ENCODE measurements at regions not wholly inside any gene's neighbourhood (a gene's known extent, or its start where the extent isn't known, plus 50 kb on each side); places are given as distances from the start of the nearest gene placed in this dataset.
A peak's percentile ranks its signal among the peaks of the same experiment; 100 is the strongest.

GRCh38 chr6:141688916-141689315 lies 443.8 kb upstream of the GJE1 start:
- DNase-seq (ENCODE audit: low read depth) = no peak
- no peak overlapping the region for H3K4me3 ChIP-seq (ENCODE audit: low read length)
- TF ChIP-seq CTCF (IDR thresholded peaks at IDR 0.05; ENCODE audit: insufficient read depth, low read depth, low read length, missing control alignments) = no peak

- H3K4me3 ChIP-seq (ENCODE audit: low read length) = no peak overlapping the region
- DNase-seq (ENCODE audit: low read depth) = peak; percentile 7
- no peak for TF ChIP-seq CTCF (IDR thresholded peaks at IDR 0.05; ENCODE audit: insufficient read depth, low read depth, low read length, missing control alignments)
Measured at GRCh38 chr6:141685416-141685815, 447.3 kb upstream of the GJE1 start.

GRCh38 chr6:141682391-141682790 lies 450.3 kb upstream of the GJE1 start:
- no peak for TF ChIP-seq CTCF (IDR thresholded peaks at IDR 0.05; ENCODE audit: insufficient read depth, low read depth, low read length, missing control alignments)
- H3K4me3 ChIP-seq (ENCODE audit: low read length) = no peak overlapping the region
- peak; percentile 58 for DNase-seq (ENCODE audit: low read depth)

- no peak overlapping the region for H3K4me3 ChIP-seq (ENCODE audit: low read length)
- peak; percentile 68 for TF ChIP-seq CTCF (IDR thresholded peaks at IDR 0.05; ENCODE audit: insufficient read depth, low read depth, low read length, missing control alignments)
- peak; percentile 50 for DNase-seq (ENCODE audit: low read depth)
Measured at GRCh38 chr6:141677598-141678211, 455.0 kb upstream of the GJE1 start.

- peak; percentile 6 for DNase-seq (ENCODE audit: low read depth)
- H3K4me3 ChIP-seq (ENCODE audit: low read length) = no peak overlapping the region
- peak; percentile 31 for TF ChIP-seq CTCF (IDR thresholded peaks at IDR 0.05; ENCODE audit: insufficient read depth, low read depth, low read length, missing control alignments)
Measured at GRCh38 chr6:141675957-141676356, 456.8 kb upstream of the GJE1 start.

GRCh38 chr6:141669141-141669540 lies 463.6 kb upstream of the GJE1 start:
- H3K4me3 ChIP-seq (ENCODE audit: low read length) = no peak overlapping the region
- no peak for TF ChIP-seq CTCF (IDR thresholded peaks at IDR 0.05; ENCODE audit: insufficient read depth, low read depth, low read length, missing control alignments)
- DNase-seq (ENCODE audit: low read depth) = no peak

Measured in epithelial cell of esophagus (primary cell).